ENCODE measurements at regions not wholly inside any gene's neighbourhood (a gene's known extent, or its start where the extent isn't known, plus 50 kb on each side); places are given as distances from the start of the nearest gene placed in this dataset.
"Not testable (repeated sequence)": the region's sequence is repeated elsewhere in the genome, so short reads cannot be mapped to it uniquely, and the experiment has no call there.

DNA sequence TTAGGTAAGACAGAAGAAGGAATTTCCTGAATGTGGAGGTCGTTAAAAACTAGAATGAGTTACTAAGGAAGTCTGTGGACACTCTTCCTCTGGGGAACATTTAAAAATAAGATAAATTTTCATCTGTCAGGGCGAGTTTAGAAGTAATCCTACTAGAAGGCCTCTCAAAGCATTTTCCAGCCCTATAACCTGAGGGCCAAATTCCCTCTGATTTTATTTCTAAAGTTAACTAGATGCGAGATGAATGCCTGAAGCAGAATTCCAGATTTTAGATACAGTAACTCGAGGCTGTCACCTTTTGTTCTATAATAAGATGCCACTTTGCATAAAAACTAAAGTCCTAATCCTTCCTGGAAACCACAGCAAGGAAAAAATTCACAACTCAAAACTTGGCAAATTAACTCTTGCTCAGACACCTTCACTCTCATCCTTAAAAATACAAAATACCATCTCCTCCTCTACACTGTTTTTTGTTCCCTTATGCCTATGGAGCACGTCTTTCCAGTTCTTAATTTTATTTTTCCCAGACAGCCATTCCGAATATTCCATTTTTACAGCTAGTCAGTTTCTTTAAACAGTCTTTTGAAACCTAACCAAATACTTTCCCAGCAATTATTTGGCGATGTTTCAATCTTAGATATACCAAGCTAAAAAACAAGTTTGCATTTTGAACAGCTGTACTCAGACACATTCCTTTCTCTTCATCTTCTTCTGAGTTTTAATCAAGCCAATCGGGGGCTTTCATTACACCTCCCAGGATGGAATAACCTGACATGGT lies 420.7 kb upstream of the NFE2L3 start:
- Histone ChIP-seq H3K36me3 (ENCODE audit: insufficient read depth, low read length) (no peaks in the 10 kb centered on the region), H3K4me3 (peak overlapping the region; percentile 49), H3K27ac (peak overlapping the region; percentile 87), H3K9me3 (ENCODE audit: low read depth, low read length) (no peaks in the 10 kb centered on the region), H3K9ac (ENCODE audit: insufficient read length) (no peak overlapping the region)
- DNase-seq (ENCODE audit: low read depth, low spot score): peak; percentile 57
- no peak for TF ChIP-seq POLR2AphosphoS5 (IDR thresholded peaks at IDR 0.05; ENCODE audit: borderline replicate concordance, low read depth, low read length)
- TF ChIP-seq EZH2 (IDR thresholded peaks at IDR 0.05): no peak
- TF ChIP-seq FOXP2 (optimal IDR thresholded peaks at IDR 0.05; ENCODE audit: control extremely low read depth, extremely low read length, insufficient read depth): no peak

DNA sequence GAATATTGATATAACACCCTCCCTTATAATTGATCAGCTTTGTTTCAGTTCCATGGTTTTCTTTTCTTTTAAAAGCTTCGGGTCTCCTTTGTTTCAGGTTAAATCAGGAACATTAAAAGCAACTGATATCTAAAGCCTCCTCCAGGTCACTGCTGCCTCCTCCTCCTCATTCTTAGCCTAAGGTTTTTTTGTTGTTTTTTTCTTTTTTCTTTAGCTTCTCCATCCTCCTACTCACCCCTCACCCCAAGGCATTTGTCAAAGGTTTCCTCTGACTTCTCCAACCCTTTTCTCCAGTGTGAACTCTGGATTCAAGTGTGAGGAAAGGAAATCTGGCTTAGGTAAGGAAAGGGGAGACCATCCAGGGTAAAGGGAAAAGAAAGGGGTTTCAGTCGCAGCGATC lies 420.2 kb upstream of the NFE2L3 start:
- TF ChIP-seq FOXP2 (optimal IDR thresholded peaks at IDR 0.05; ENCODE audit: control extremely low read depth, extremely low read length, insufficient read depth) (no peak), POLR2AphosphoS5 (IDR thresholded peaks at IDR 0.05; ENCODE audit: borderline replicate concordance, low read depth, low read length) (no peak), EZH2 (IDR thresholded peaks at IDR 0.05) (no peak)
- H3K9me3 ChIP-seq (ENCODE audit: low read depth, low read length): no peaks in the 10 kb centered on the region
- peak overlapping the region; percentile 87 for H3K27ac ChIP-seq
- H3K36me3 ChIP-seq (ENCODE audit: insufficient read depth, low read length): no peaks in the 10 kb centered on the region
- no peak overlapping the region for H3K9ac ChIP-seq (ENCODE audit: insufficient read length)
- no peak for DNase-seq (ENCODE audit: low read depth, low spot score)
- peak overlapping the region; percentile 49 for H3K4me3 ChIP-seq

DNA sequence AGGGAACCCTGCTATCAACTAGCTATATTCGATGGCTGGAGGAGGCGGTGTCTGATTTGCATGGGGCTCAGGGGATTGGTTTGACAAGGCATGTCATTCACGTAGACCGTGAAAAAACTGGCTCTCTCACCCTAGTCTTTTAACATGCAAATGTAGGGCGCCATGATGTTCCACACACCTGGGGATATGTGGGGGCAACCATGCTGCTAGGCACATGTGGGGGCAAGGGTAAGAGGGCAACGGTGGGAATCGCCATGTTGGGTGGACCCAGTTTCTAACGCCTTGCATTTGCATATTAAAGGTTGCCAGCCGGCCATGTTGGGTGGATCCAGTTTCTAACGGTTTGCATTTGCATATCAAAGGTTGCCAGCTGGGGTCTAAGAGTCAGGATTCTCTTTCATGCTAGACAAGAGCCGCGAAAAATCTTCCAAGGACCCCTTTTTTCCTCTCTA lies 419.2 kb upstream of the NFE2L3 start:
- TF ChIP-seq EZH2 (IDR thresholded peaks at IDR 0.05) (no peak), FOXP2 (optimal IDR thresholded peaks at IDR 0.05; ENCODE audit: control extremely low read depth, extremely low read length, insufficient read depth) (no peak), POLR2AphosphoS5 (IDR thresholded peaks at IDR 0.05; ENCODE audit: borderline replicate concordance, low read depth, low read length) (no peak)

DNA sequence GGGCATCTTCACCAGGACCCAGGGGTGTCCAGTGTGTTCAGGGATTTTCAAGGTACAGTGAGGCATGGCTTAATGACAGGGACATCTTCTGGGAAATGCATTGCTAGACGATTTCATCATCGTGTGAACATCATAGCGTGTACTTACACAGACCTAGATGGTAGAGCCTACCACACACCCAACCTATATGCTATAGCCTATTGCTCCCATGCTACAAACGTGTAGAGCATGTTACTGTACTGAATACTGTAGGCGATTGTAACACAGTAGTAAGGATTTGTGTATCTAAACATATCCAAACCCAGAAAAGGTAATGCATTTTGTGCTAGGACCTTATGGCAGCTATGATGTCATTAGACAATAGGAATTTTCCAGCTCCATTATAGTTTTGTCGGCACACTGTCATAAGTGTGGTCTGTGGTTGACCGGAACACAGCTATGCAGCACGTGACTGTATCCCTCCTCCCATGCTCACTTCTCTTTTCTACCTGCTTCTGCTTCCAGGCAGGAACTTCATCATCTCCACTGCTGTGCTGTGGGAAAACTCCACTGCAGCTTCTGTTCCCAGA lies 416.2 kb upstream of the NFE2L3 start:
- H3K4me3 ChIP-seq: no peak overlapping the region
- DNase-seq (ENCODE audit: low read depth, low spot score): no peak
- H3K27ac ChIP-seq: no peak overlapping the region
- H3K9me3 ChIP-seq (ENCODE audit: low read depth, low read length): no peaks in the 10 kb centered on the region
- H3K9ac ChIP-seq (ENCODE audit: insufficient read length): no peak overlapping the region
- TF ChIP-seq EZH2 (IDR thresholded peaks at IDR 0.05) (no peak), FOXP2 (optimal IDR thresholded peaks at IDR 0.05; ENCODE audit: control extremely low read depth, extremely low read length, insufficient read depth) (no peak), POLR2AphosphoS5 (IDR thresholded peaks at IDR 0.05; ENCODE audit: borderline replicate concordance, low read depth, low read length) (no peak)
- no peaks in the 10 kb centered on the region for H3K36me3 ChIP-seq (ENCODE audit: insufficient read depth, low read length)

More for the DNA sequence above, 419.2 kb upstream of the NFE2L3 start:
- H3K9me3 ChIP-seq (ENCODE audit: low read depth, low read length): no peaks in the 10 kb centered on the region
- no peak overlapping the region for H3K27ac ChIP-seq
- no peak overlapping the region for H3K4me3 ChIP-seq
- no peak for DNase-seq (ENCODE audit: low read depth, low spot score)
- no peaks in the 10 kb centered on the region for H3K36me3 ChIP-seq (ENCODE audit: insufficient read depth, low read length)
- no peak overlapping the region for H3K9ac ChIP-seq (ENCODE audit: insufficient read length)

DNA sequence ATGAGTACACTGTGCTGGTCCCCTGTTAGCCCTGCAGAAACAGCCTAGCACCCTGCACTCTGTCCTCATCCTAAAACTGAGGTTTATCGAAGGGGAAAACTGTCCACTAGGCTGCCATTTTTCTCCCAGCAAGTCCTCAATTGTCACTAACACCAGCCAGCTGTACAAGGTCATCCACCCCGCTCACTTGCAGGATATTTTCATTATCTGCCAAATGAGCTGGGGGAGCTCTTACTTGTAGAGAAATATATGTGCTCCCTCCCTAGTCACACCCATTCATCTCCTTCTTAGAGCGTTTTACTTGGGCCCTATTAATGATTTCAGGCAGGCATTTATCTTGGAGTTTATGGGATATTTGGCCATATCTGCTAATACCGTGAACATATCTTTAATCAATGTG lies 413.5 kb upstream of the NFE2L3 start:
- Histone ChIP-seq H3K9ac (ENCODE audit: insufficient read length) (no peak overlapping the region), H3K27ac (no peak overlapping the region), H3K4me3 (no peak overlapping the region), H3K36me3 (ENCODE audit: insufficient read depth, low read length) (no peaks in the 10 kb centered on the region), H3K9me3 (ENCODE audit: low read depth, low read length) (no peaks in the 10 kb centered on the region)
- no peak for TF ChIP-seq POLR2AphosphoS5 (IDR thresholded peaks at IDR 0.05; ENCODE audit: borderline replicate concordance, low read depth, low read length)
- TF ChIP-seq EZH2 (IDR thresholded peaks at IDR 0.05): no peak
- DNase-seq (ENCODE audit: low read depth, low spot score): no peak

DNA sequence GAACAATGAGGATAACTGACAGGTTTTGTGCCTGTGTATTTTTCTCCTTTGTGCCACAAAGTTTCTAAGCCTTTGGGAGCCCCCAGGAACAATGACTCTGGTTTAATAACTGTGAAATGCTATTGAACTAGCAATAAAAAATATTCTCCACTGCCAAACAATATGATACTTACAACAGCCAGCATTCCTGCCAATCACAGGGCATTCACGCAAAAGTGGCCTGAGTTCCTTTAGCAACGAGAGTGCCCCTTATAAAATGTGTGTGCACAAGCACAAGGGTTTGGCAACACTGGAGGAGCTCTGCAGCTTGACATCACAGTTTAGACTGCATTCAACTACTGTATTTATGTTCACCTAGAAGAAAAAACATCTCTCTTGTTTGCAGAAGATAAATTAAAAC lies 412.9 kb upstream of the NFE2L3 start:
- Histone ChIP-seq H3K9me3 (ENCODE audit: low read depth, low read length) (no peaks in the 10 kb centered on the region), H3K27ac (no peak overlapping the region), H3K9ac (ENCODE audit: insufficient read length) (no peak overlapping the region), H3K36me3 (ENCODE audit: insufficient read depth, low read length) (no peaks in the 10 kb centered on the region), H3K4me3 (no peak overlapping the region)
- no peak for DNase-seq (ENCODE audit: low read depth, low spot score)
- TF ChIP-seq POLR2AphosphoS5 (IDR thresholded peaks at IDR 0.05; ENCODE audit: borderline replicate concordance, low read depth, low read length): no peak
- no peak for TF ChIP-seq FOXP2 (optimal IDR thresholded peaks at IDR 0.05; ENCODE audit: control extremely low read depth, extremely low read length, insufficient read depth)
- TF ChIP-seq EZH2 (IDR thresholded peaks at IDR 0.05): no peak

DNA sequence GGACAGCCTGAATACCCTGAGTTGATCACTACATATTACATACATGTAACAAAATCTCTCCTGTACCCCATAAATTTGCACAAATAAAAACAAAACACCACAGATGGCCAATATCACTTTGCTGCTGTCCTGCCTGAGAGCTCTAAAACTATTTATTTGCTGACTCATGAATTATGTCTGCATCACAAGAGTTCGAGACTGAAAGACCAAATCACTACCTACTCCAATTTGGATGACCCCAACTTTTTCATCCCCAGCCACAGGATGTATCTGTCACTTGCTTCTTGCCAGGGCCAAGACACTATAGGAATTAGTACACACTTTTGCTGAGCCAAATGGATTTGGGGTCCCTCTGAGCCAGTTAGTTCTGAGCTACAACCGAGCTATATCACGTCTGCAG lies 409.7 kb upstream of the NFE2L3 start:
- TF ChIP-seq POLR2AphosphoS5 (IDR thresholded peaks at IDR 0.05; ENCODE audit: borderline replicate concordance, low read depth, low read length) (no peak), FOXP2 (optimal IDR thresholded peaks at IDR 0.05; ENCODE audit: control extremely low read depth, extremely low read length, insufficient read depth) (no peak), EZH2 (IDR thresholded peaks at IDR 0.05) (no peak)
- no peak overlapping the region for H3K9ac ChIP-seq (ENCODE audit: insufficient read length)
- H3K27ac ChIP-seq: no peak overlapping the region
- no peak for DNase-seq (ENCODE audit: low read depth, low spot score)
- H3K4me3 ChIP-seq: no peak overlapping the region
- no peaks in the 10 kb centered on the region for H3K9me3 ChIP-seq (ENCODE audit: low read depth, low read length)
- no peaks in the 10 kb centered on the region for H3K36me3 ChIP-seq (ENCODE audit: insufficient read depth, low read length)

DNA sequence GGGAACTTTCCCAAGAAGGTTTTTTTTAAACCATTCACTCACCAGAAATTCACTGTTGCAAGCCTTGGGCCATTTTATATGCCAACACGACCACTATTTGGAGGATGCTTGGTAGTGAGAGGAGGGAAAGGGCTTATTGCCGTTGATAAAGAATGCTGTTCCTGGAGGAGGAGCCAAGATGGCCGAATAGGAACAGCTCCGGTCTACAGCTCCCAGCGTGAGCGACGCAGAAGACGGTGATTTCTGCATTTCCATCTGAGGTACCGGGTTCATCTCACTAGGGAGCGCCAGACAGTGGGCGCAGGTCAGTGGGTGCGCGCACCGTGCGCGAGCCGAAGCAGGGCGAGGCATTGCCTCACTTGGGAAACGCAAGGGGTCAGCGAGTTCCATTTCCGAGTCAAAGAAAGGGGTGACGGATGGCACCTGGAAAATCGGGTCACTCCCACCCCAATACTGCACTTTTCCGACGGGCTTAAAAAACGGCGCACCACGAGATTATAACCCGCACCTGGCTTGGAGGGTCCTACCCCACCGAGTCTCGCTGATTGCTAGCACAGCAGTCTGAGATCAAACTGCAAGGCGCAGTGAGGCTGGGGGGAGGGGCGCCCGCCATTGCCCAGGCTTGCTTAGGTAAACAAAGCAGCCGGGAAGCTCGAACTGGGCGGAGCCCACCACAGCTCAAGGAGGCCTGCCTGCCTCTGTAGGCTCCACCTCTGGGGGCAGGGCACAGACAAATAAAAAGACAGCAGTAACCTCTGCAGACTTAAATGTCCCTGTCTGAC lies 408.1 kb upstream of the NFE2L3 start:
- H3K4me3 ChIP-seq; H3K9me3 ChIP-seq (ENCODE audit: low read depth, low read length); H3K27ac ChIP-seq; H3K9ac ChIP-seq (ENCODE audit: insufficient read length); DNase-seq (ENCODE audit: low read depth, low spot score); H3K36me3 ChIP-seq (ENCODE audit: insufficient read depth, low read length): not testable (repeated sequence)

All from SK-N-MC (cell line).